GM18505 (cell line): ENCODE measurements at regions not wholly inside any gene's neighbourhood (a gene's known extent, or its start where the extent isn't known, plus 50 kb on each side); places are given as distances from the start of the nearest gene placed in this dataset.
A peak's percentile ranks its signal among the peaks of the same experiment; 100 is the strongest.

Experiments
- ATAC-seq: cut with Tn5 transposase; IDR thresholded peaks from one replicate; pipeline ENCODE4 v1.9.1; 2021; ENCODE audit not compliant: unreplicated experiment
- POLR2A ChIP-seq: IDR thresholded peaks from 4 replicates; pipeline ENCODE4 v1.6.1; 2011; ENCODE audit warnings: borderline replicate concordance; ENCODE audit not compliant: insufficient read depth, insufficient read length; ENCODE audit errors: extremely low read depth

DNA sequence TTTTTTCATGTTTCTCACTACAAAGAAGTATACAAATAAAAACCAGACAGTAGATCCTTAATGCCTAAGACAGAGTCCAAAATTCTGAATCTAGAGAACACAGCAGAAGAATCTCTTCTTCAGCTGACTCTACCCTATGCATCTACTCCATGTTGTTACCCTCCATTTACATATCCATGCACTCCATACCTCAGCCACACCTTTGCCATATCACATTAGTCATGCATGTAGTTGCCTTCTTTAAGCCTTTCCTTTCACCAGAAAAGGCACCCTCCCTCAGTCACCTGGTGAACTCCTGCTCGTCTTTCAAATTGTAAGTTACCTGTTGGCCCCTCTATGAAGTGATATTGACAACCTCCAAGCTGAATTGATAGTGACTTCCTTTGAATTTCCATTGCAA, 271.2 kb upstream of the FAR2 start:
- no peak for TF ChIP-seq POLR2A
- ATAC-seq = no peak

- TF ChIP-seq POLR2A = no peak
Measured at GRCh38 chr12:28878629-28879028, 270.4 kb upstream of the FAR2 start.

DNA sequence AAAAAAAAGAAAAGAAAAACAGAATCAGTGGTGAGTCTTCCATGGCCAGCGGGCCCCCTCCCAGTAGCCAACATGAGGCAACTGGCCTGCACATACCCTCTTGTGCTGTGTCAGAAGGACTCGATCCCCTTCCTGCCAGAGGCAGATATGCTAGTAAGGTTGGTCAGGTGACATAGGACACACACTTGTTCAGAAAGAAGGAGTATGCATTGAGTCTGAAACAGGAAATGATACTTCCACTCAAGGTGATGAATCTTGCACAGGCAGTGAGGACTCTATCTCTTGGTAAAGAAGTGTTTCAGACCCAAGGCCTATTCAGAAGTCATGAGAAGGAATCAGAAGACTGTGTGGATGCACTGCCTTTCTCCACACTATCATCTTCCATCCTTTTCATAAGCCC, 269.7 kb upstream of the FAR2 start:
- ATAC-seq = peak; percentile 91
- no peak for TF ChIP-seq POLR2A

More at GRCh38 chr12:28878629-28879028, 270.4 kb upstream of the FAR2 start:
- no peak for ATAC-seq

GRCh38 chr12:28882444-28882843, 266.6 kb upstream of the FAR2 start:
- no peak for ATAC-seq
- TF ChIP-seq POLR2A = no peak

GRCh38 chr12:28883406-28883997, 265.6 kb upstream of the FAR2 start:
- no peak for ATAC-seq
- no peak for TF ChIP-seq POLR2A

DNA sequence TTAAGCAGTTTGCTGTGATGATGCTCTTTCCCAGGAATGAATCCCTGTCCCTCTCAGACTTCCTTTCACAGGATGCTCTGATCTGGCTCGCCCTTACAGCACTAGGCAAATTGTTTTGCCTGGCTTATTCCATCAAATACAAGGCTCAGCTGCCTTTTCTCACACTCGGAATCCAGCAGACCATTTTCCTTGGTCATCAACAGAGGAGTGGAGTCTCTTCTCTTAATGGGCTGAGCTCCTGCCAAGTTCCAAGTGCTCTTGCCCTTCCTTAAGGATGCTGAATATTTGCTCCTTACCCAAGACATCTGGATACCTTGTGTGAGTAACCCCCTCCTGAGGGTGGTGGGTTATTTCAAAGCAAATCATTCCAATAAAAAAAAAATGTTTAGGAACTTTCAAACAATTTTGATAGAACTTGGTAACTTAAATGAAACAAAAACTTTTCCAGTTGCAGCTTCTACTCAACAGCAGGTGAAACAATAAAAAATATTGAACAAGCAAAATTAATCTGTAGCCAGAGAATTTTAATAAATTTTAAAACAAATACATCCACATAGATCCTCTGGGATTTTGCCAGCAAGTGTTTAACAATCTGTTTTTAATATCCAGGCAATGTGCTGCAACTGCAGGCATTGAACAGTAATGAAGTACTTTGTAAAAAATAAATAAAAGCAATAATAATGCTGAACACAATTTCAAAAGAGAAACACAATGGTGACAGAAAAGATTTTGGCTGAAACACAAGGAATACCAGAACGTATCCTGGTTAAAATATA, 264.0 kb upstream of the FAR2 start:
- no peak for ATAC-seq
- no peak for TF ChIP-seq POLR2A

- TF ChIP-seq POLR2A = no peak
- ATAC-seq = no peak
Measured at GRCh38 chr12:28885928-28886327, 263.1 kb upstream of the FAR2 start.

DNA sequence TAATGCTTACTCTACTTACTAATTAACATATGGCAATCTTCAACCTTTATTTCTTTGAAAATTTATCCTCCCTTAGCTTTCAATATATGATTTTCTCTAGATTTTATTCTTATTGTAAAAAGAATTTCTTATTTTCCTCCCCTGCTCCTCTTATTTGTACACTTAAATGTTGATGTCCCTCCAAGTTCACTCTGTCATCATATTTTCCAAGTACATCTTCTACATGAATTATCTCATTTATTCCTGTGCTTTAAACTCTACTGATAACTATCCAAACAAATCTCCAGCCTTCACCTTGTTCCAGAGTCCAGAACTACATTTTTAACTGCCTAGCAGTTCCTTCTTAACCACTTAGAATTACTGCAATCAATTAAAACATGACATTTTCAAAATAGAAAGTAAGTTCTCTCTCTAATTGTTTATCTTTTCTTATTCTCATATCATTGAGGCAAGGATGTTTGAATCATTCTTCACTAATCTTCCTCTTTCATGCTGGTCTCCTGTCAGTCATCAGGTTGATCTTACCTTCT, 261.6 kb upstream of the FAR2 start:
- no peak for ATAC-seq

GRCh38 chr12:28890664-28891063, 258.4 kb upstream of the FAR2 start:
- ATAC-seq = no peak
- TF ChIP-seq POLR2A = no peak

More for the DNA sequence above, 261.6 kb upstream of the FAR2 start:
- TF ChIP-seq POLR2A = no peak

DNA sequence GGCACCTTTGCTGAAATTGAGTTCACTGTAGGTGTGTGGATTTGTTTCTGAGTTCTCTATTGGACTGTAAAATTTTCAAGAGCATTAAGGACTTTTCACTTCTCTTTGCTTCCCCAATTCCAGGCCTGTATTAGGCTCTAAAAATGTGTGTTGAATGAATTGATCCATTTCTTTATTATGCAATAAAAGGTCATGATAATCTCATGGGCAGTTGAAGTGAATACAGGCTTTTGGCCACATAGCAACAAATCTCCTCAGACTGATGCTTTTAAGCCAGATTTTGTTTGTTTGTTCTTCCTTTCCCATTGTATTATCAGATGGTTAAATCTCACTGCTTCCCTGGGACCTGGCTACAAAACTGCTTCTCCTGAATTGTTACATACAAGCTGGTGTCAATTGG, 258.0 kb upstream of the FAR2 start:
- no peak for TF ChIP-seq POLR2A
- ATAC-seq = no peak

DNA sequence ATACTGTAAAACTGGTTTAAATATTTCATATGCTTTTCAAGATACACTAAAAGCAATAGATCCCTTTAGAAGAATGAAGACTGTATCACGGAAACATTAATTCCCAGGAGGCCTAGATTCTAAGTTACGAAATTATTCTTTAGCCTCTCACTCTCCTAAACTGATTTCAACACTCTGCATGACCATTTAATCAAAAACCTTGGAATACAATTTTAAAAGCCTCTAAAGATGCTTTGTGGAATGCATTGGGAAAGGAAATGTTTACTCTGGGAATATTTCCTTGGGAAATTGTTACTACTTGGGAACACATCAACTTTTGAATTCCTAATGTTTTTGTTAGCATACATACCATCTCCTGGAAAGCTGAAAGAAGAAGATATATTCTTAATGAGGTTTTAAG, 255.7 kb upstream of the FAR2 start:
- TF ChIP-seq POLR2A = no peak
- ATAC-seq = no peak

GRCh38 chr12:28893856-28894255, 255.2 kb upstream of the FAR2 start:
- TF ChIP-seq POLR2A = no peak
- no peak for ATAC-seq

- TF ChIP-seq POLR2A = no peak
- ATAC-seq = no peak
Measured at GRCh38 chr12:28896421-28896820, 252.7 kb upstream of the FAR2 start.

DNA sequence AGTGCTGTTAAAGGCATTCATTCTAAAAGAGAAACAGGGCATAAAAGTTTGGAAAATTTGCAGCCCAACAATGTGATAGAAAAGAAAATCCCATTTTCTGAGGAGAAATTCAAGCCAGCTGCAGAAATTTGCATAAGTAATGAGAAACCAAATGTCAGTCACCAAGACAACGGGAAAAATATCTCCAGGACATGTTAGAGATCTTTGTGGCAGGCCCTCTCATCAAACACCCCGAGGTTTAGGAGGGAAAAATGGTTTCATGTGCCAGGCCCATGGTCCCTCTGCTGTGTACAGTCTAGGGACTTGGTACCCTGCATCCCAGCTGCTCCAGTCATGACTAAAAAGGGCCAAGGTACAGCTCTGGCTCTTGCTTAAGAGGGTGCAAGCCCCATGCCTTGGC, 251.0 kb upstream of the FAR2 start:
- TF ChIP-seq POLR2A = no peak
- ATAC-seq = no peak
